ENCODE measurements at regions not wholly inside any gene's neighbourhood (a gene's known extent, or its start where the extent isn't known, plus 50 kb on each side); places are given as distances from the start of the nearest gene placed in this dataset.

- DNase-seq: no peak
- Mint-ChIP-seq H3K9me3 (no peaks in the 10 kb centered on the region), H3K4me1 (ENCODE audit: low read depth) (no peaks in the 10 kb centered on the region), H3K4me3 (no peak overlapping the region), H3K36me3 (ENCODE audit: low read depth) (no peaks in the 10 kb centered on the region), H3K27me3 (no peaks in the 10 kb centered on the region), H3K27ac (no peak overlapping the region)
- no peak for ATAC-seq
- POLR2A ChIA-PET: no interaction called here
- intact Hi-C loops (cut with micrococcal nuclease): no loop called here
- TF ChIP-seq CTCF (IDR thresholded peaks at IDR 0.05): no peak
- CTCF ChIA-PET: no interaction called here
Measured at GRCh38 chr18:60698901-60699300, 326.3 kb upstream of the MC4R start.

GRCh38 chr18:60722742-60723141 lies 350.2 kb upstream of the MC4R start:
- Mint-ChIP-seq H3K4me1 (ENCODE audit: low read depth) (no peaks in the 10 kb centered on the region), H3K27ac (no peak overlapping the region), H3K4me3 (no peak overlapping the region), H3K9me3 (peaks cover 2% of the 10 kb centered on the region), H3K36me3 (ENCODE audit: low read depth) (no peaks in the 10 kb centered on the region), H3K27me3 (no peaks in the 10 kb centered on the region)
- intact Hi-C loops (cut with micrococcal nuclease): no loop called here
- ChIA-PET POLR2A (no interaction called here), CTCF (no interaction called here)
- DNase-seq: no peak
- ATAC-seq: no peak
- TF ChIP-seq CTCF (IDR thresholded peaks at IDR 0.05): no peak

- Mint-ChIP-seq H3K36me3 (ENCODE audit: low read depth) (no peaks in the 10 kb centered on the region), H3K27ac (no peak overlapping the region), H3K27me3 (no peaks in the 10 kb centered on the region), H3K4me3 (no peak overlapping the region), H3K4me1 (ENCODE audit: low read depth) (no peaks in the 10 kb centered on the region), H3K9me3 (peaks cover 6% of the 10 kb centered on the region)
- intact Hi-C loops (cut with micrococcal nuclease): no loop called here
- ATAC-seq: no peak
- TF ChIP-seq CTCF (IDR thresholded peaks at IDR 0.05): no peak
- CTCF ChIA-PET: no interaction called here
- no peak for DNase-seq
- POLR2A ChIA-PET: no interaction called here
Measured at GRCh38 chr18:60732143-60732542, 359.6 kb upstream of the MC4R start.

- Mint-ChIP-seq H3K4me3 (no peak overlapping the region), H3K4me1 (ENCODE audit: low read depth) (no peaks in the 10 kb centered on the region), H3K27ac (no peak overlapping the region), H3K9me3 (peaks cover 4% of the 10 kb centered on the region), H3K27me3 (no peaks in the 10 kb centered on the region), H3K36me3 (ENCODE audit: low read depth) (no peaks in the 10 kb centered on the region)
- CTCF ChIA-PET: no interaction called here
- DNase-seq: no peak
- no peak for TF ChIP-seq CTCF (IDR thresholded peaks at IDR 0.05)
- POLR2A ChIA-PET: no interaction called here
- no peak for ATAC-seq
- intact Hi-C loops (cut with micrococcal nuclease): no loop called here
Measured at GRCh38 chr18:60739212-60739611, 366.6 kb upstream of the MC4R start.

- Mint-ChIP-seq H3K4me3 (no peak overlapping the region), H3K27ac (no peak overlapping the region), H3K9me3 (no peaks in the 10 kb centered on the region), H3K27me3 (no peaks in the 10 kb centered on the region), H3K36me3 (ENCODE audit: low read depth) (no peaks in the 10 kb centered on the region), H3K4me1 (ENCODE audit: low read depth) (no peaks in the 10 kb centered on the region)
- ATAC-seq: no peak
- intact Hi-C loops (cut with micrococcal nuclease): no loop called here
- no peak for DNase-seq
- CTCF ChIA-PET: no interaction called here
- no peak for TF ChIP-seq CTCF (IDR thresholded peaks at IDR 0.05)
- POLR2A ChIA-PET: no interaction called here
Measured at GRCh38 chr18:60740313-60740712, 367.7 kb upstream of the MC4R start.

Data from activated CD8-positive, alpha-beta T cell treated with anti-CD3 and anti-CD28 coated beads for 36 hours (primary cell).